ENCODE measurements at regions not wholly inside any gene's neighbourhood (a gene's known extent, or its start where the extent isn't known, plus 50 kb on each side); places are given as distances from the start of the nearest gene placed in this dataset.
"Not testable (repeated sequence)": the region's sequence is repeated elsewhere in the genome, so short reads cannot be mapped to it uniquely, and the experiment has no call there.

- TF ChIP-seq CTCF (conservative IDR thresholded peaks at IDR 0.05; ENCODE audit: low read depth in 2 of 2); JUNB (IDR thresholded peaks at IDR 0.05; ENCODE audit: unreplicated experiment); CREB1 (CRISPR knock-in tag; IDR thresholded peaks at IDR 0.05; ENCODE audit: low read depth); EZH2 (IDR thresholded peaks at IDR 0.05; ENCODE audit: low read depth, unreplicated experiment); STAT1 (IDR thresholded peaks at IDR 0.05; ENCODE audit: unreplicated experiment); POLR2AphosphoS5 (IDR thresholded peaks at IDR 0.05; ENCODE audit: low read depth); EZH2phosphoT487 (IDR thresholded peaks at IDR 0.05; ENCODE audit: unreplicated experiment); NANOG (IDR thresholded peaks at IDR 0.05; ENCODE audit: borderline replicate concordance): not testable (repeated sequence)
Measured at GRCh38 chr6:112689183-112689858, 342.2 kb downstream of the RFPL4B start.
